ACC112 (cell line): ENCODE measurements at regions not wholly inside any gene's neighbourhood (a gene's known extent, or its start where the extent isn't known, plus 50 kb on each side); places are given as distances from the start of the nearest gene placed in this dataset.
"Not testable (repeated sequence)": the region's sequence is repeated elsewhere in the genome, so short reads cannot be mapped to it uniquely, and the experiment has no call there.

ENCODE experiments used
- H2AFZ ChIP-seq: fragments of 200-600 bp; sonication (generic); one replicate; pipeline ENCODE4 v1.6.0; 2017; ENCODE audit warnings: antibody characterized with exemption, low read length; ENCODE audit not compliant: unreplicated experiment
- H3K27ac ChIP-seq: fragments of 200-600 bp; sonication (generic); 2 replicates; pipeline ENCODE4 v1.5.1; 2014; ENCODE audit warnings: low read depth, mild to moderate bottlenecking, antibody characterized with exemption, low read length, moderate library complexity
- H3K27me3 ChIP-seq: fragments of 200-600 bp; sonication (generic); 2 replicates; pipeline ENCODE4 v1.6.1; 2014; ENCODE audit warnings: mild to moderate bottlenecking, antibody characterized with exemption, low read length, moderate library complexity, mixed read lengths; ENCODE audit not compliant: insufficient read depth
- H3K36me3 ChIP-seq: fragments of 200-600 bp; sonication (generic); 2 replicates; pipeline ENCODE4 v1.6.1; 2016; ENCODE audit warnings: mild to moderate bottlenecking, antibody characterized with exemption, low read length, moderate library complexity, mixed read lengths; ENCODE audit not compliant: insufficient read depth
- H3K4me1 ChIP-seq: fragments of 200-600 bp; sonication (generic); one replicate; pipeline ENCODE4 v1.6.1; 2016; ENCODE audit warnings: low read length, mixed read lengths; ENCODE audit not compliant: insufficient read depth, unreplicated experiment, control insufficient read depth
- H3K4me3 ChIP-seq: fragments of 200-600 bp; sonication (generic); 2 replicates; pipeline ENCODE4 v1.5.1; 2014; ENCODE audit warnings: mild to moderate bottlenecking, low read depth, low read length
- H3K79me2 ChIP-seq: fragments of 200-600 bp; sonication (generic); one replicate; pipeline ENCODE4 v1.6.0; 2016; ENCODE audit warnings: low read length; ENCODE audit not compliant: control insufficient read depth, unreplicated experiment, insufficient read depth

DNA sequence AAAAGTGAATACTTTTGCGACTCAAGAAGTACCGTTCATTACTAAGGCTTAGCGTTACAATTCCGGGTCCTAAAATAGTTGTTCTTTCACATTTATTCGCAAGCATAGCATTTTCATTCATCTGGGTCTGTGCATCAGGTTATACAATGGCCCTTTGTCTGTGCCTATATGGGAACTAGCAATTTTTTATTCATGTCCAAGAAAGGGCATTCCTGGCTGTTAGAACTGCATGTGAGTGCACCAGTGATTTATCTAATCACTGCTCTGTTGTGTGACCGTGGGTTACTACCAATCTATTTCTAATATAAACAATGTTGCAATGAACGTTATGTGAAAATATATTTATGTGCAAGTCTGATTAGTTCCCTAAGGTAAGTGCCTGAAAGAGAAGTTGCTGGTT, 63.8 kb downstream of the SPANXA1 start:
- H3K4me1 ChIP-seq, H3K27me3 ChIP-seq: not testable (repeated sequence)

DNA sequence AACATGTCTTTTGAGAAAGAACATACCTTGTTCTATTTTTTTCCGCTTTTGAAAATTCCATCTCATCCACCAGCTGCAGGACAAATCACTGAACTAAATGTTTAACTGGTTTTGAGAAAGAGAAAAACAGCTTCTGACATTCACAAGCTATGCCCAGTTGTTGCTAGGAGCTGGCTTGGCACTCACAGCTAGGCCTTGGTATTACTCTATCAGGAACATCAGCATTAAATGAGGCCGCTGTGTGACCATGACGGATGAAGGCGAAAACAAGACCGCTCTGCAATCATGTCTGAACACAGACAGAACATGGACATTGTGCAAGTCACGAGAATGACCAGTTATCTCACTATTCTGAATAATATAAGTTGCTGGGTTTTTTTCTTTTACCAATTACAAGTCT, 108.8 kb downstream of the SPANXA1 start:
- not testable (repeated sequence) for H3K36me3 ChIP-seq, H3K4me3 ChIP-seq, H3K79me2 ChIP-seq, H3K27ac ChIP-seq, H3K4me1 ChIP-seq, H2AFZ ChIP-seq, H3K27me3 ChIP-seq

More for the DNA sequence above, 63.8 kb downstream of the SPANXA1 start:
- H2AFZ ChIP-seq, H3K36me3 ChIP-seq, H3K27ac ChIP-seq, H3K79me2 ChIP-seq, H3K4me3 ChIP-seq: not testable (repeated sequence)

DNA sequence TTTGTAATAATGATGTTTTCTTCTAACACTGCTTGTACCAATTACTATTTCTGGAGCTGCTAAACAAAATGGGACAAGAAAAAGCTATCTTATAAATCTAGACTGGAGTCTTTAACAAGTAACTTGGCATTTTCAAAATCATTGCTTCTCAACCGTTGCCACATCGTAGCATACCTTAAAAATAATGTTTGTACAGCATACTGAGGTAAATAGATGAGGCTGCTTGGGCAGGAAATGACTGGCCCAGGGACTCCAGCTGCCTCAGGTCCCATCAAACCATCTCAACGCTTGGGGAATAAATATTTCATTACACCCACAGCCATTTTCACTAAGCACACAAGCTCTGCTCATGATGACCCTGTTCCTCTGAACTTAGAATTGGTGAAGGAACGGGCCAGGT, 115.1 kb downstream of the SPANXA1 start:
- peak overlapping the region; percentile 68 for H2AFZ ChIP-seq

DNA sequence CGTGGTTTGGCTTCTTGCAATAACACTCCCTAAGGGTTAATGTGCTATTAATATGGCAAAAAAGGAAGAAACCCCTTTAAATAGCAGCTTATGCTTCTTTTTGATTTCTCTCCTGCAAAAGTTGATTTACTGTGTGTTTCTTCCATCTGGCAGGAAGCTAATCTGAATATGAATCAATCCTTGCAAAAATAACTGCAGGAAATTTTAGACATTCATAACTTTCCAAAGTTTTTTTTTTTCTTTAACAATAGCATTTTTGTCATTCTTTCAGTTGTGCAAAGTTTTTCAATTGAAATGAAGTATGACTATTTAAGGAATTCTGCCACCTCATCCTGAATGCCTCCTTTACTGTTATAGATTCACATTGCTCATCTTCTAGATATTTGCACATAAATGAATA, 115.6 kb downstream of the SPANXA1 start:
- Histone ChIP-seq H3K4me1 (peaks cover 11% of the 10 kb centered on the region), H3K36me3 (no peaks in the 10 kb centered on the region), H3K79me2 (no peaks in the 10 kb centered on the region), H3K27me3 (no peaks in the 10 kb centered on the region), H3K27ac (peak overlapping the region; percentile 89), H2AFZ (no peak overlapping the region), H3K4me3 (no peak overlapping the region)

More for the DNA sequence above, 115.1 kb downstream of the SPANXA1 start:
- no peak overlapping the region for H3K4me3 ChIP-seq
- H3K79me2 ChIP-seq, result no peaks in the 10 kb centered on the region
- no peaks in the 10 kb centered on the region for H3K27me3 ChIP-seq
- H3K27ac ChIP-seq, result peak overlapping the region; percentile 89
- H3K4me1 ChIP-seq, result peaks cover 11% of the 10 kb centered on the region
- no peaks in the 10 kb centered on the region for H3K36me3 ChIP-seq

DNA sequence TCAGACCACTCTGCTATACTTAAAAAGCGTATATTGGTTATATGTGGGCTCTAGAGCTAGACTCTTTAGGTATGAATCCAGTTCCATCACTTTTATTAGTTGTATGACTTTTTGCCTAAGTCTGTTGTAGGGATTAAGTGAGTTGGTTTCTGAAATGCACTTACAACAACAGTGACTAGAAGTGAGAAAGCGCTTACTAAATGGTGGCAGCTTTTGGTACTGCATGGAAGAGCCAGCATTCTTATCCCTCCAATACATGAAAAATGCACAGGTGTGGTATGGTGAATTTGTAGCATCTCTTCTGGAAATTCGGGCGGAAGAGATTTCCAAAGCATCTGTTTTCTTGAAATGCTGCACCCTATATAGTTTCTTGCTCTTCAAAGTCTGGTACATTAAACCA, 117.1 kb downstream of the SPANXA1 start:
- H2AFZ ChIP-seq, result no peak overlapping the region
- H3K36me3 ChIP-seq, result no peaks in the 10 kb centered on the region
- H3K4me3 ChIP-seq, result no peak overlapping the region
- H3K79me2 ChIP-seq, result no peaks in the 10 kb centered on the region
- no peak overlapping the region for H3K27ac ChIP-seq
- H3K27me3 ChIP-seq, result no peaks in the 10 kb centered on the region
- peaks cover 11% of the 10 kb centered on the region for H3K4me1 ChIP-seq

DNA sequence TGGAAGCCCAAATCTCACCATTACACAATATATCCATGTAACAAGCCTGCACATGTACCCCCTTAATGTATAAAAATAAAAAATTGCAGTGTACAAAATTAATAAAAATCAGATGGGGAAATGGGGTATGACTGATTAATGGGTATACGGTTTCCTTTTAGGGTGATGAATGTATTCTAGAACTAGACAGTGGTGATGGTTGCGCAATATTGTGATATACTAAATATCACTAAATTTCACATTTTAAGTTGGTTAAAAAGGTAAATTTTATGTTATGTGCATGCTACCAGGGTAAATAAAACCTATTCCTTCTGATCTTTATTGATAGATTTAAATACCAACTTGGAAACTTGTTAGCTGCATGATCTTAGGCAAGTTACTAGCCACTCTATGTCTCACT, 129.4 kb downstream of the SPANXA1 start:
- no peak overlapping the region for H3K27ac ChIP-seq
- no peaks in the 10 kb centered on the region for H3K4me1 ChIP-seq
- no peak overlapping the region for H2AFZ ChIP-seq
- no peaks in the 10 kb centered on the region for H3K36me3 ChIP-seq
- H3K27me3 ChIP-seq, result no peaks in the 10 kb centered on the region
- no peak overlapping the region for H3K4me3 ChIP-seq
- H3K79me2 ChIP-seq, result no peaks in the 10 kb centered on the region

DNA sequence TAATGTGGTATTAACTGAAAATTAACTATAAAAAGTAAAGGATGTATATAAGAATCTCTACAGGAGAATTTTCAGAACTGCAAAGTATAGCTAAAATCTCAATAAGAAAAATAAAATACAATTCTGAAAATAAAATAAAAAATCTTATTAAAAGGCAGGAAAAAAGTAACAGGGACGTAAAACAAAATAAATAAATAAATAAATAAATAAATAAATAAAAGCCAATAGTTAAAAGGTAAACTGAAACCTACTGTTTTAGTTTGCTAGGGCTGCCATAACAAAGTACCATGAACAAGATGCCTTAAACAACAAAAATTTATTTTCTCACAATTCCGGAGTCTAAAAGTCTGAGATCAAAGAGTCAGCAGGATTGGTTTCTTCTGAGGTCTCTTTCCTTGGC, 140.6 kb downstream of the SPANXA1 start:
- H3K4me3 ChIP-seq, result no peak overlapping the region
- no peak overlapping the region for H3K27ac ChIP-seq
- no peak overlapping the region for H2AFZ ChIP-seq
- no peaks in the 10 kb centered on the region for H3K4me1 ChIP-seq
- no peaks in the 10 kb centered on the region for H3K36me3 ChIP-seq
- no peaks in the 10 kb centered on the region for H3K79me2 ChIP-seq
- H3K27me3 ChIP-seq, result no peaks in the 10 kb centered on the region

DNA sequence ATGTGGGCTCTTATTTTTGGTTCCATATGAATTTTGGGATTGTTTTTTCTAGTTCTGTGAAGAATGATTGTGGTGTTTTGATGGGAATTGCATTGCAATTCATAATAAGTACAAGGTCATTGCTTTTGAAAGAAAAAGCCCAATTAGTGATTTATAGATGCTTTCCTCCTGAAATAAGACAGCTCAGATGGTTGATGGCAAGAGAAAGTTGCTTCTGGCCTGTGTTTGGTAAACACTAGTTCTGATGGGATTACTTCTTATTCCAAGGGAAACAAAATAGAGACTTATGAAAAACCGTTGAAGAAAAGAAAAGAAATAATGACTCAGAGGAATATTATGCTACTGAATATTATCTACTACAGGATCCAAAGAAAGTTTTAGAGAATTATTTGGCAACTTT, 144.9 kb downstream of the SPANXA1 start:
- H3K27ac ChIP-seq, result no peak overlapping the region; the same call in 1 of the 2 replicates
- H3K4me3 ChIP-seq, result no peak overlapping the region
- H2AFZ ChIP-seq, result no peak overlapping the region
- H3K27me3 ChIP-seq, result no peaks in the 10 kb centered on the region
- no peaks in the 10 kb centered on the region for H3K4me1 ChIP-seq
- H3K79me2 ChIP-seq, result no peaks in the 10 kb centered on the region
- no peaks in the 10 kb centered on the region for H3K36me3 ChIP-seq

DNA sequence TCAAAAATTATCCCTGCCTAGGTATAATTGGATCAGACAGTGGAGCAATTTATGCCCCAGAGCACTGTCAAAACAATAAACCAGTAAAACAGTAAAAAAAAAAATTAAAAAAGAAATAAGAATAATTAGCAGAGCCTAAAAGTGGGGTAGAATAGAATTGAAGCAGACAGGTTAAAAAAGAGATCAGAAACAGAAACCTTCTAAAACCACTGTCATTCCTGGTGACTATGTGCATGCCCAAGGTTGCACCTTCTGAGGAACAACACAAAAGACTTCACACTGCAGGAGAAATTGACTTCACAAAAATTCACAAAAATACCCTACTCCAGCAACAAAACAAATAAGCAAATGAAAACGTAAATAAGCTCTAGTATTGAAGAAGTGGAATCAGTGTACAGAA, 168.6 kb downstream of the SPANXA1 start:
- H2AFZ ChIP-seq, result no peak overlapping the region
- H3K79me2 ChIP-seq, result no peaks in the 10 kb centered on the region
- H3K36me3 ChIP-seq, result no peaks in the 10 kb centered on the region
- H3K4me3 ChIP-seq, result no peak overlapping the region
- no peaks in the 10 kb centered on the region for H3K4me1 ChIP-seq
- H3K27ac ChIP-seq, result no peak overlapping the region
- H3K27me3 ChIP-seq, result no peaks in the 10 kb centered on the region

DNA sequence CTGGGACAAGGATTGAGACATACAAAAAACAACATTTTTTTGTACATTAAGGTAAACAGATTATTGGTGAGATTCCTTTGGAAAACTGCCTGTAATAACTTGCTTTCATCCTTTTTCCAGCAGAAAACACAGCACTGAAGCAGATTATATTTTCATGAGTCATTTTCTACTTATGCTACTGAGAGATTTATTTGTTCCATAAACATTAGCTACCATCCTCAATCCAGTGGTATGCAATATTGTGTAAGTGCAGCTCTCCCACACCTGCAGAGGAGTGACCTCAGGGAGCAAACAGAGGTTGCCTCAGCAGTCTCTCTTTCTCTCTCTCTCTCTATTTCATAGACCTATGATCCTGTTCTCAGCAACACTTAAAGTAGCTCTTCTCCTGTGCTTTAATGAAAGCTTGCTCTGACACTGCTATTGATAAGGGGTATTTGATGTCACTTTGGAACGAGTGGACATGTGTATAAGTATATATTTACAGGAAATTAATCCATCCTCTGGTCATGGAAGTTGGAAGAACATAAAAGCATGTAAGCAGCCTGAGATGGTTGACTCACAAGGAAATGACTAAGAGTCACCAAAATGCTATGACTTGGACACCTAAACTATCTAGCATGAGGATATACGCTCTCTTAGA, 163.7 kb upstream of the SPANXC start:
- Histone ChIP-seq H3K4me1 (peaks cover 23% of the 10 kb centered on the region), H3K27ac (peak overlapping the region; percentile 89), H3K79me2 (no peaks in the 10 kb centered on the region), H3K36me3 (no peaks in the 10 kb centered on the region), H2AFZ (no peak overlapping the region), H3K4me3 (peak overlapping the region; percentile 40; the same call in 1 of the 2 replicates), H3K27me3 (no peaks in the 10 kb centered on the region)

DNA sequence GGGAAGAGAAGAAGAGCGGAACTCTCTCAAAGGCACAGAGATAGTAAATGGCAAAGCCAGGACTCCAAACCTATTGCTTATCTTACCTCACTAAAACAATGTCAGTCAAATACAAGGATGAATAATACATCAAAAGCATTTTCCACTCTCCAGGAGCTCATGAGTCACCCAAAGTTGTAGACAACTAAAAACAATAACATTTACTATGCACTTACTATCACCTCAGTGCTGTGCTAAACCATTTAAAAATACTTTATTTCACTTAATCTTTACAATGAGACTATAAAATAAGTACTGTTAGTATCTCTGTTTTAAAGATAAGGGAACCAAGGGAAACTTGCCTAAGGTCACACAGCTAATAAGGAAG, 163.2 kb upstream of the SPANXC start:
- Histone ChIP-seq H3K4me1 (peaks cover 26% of the 10 kb centered on the region), H3K79me2 (no peaks in the 10 kb centered on the region), H3K4me3 (peak overlapping the region; percentile 40; the same call in 1 of the 2 replicates), H3K27me3 (no peaks in the 10 kb centered on the region), H3K27ac (peak overlapping the region; percentile 89), H2AFZ (no peak overlapping the region), H3K36me3 (no peaks in the 10 kb centered on the region)
